ACC112 (cell line): ENCODE measurements at regions not wholly inside any gene's neighbourhood (a gene's known extent, or its start where the extent isn't known, plus 50 kb on each side); places are given as distances from the start of the nearest gene placed in this dataset.

ENCODE experiments used
- H2AFZ ChIP-seq: fragments of 200-600 bp; sonication (generic); one replicate; pipeline ENCODE4 v1.6.0; 2017; ENCODE audit warnings: antibody characterized with exemption, low read length; ENCODE audit not compliant: unreplicated experiment
- H3K27ac ChIP-seq: fragments of 200-600 bp; sonication (generic); 2 replicates; pipeline ENCODE4 v1.5.1; 2014; ENCODE audit warnings: low read depth, mild to moderate bottlenecking, antibody characterized with exemption, low read length, moderate library complexity
- H3K27me3 ChIP-seq: fragments of 200-600 bp; sonication (generic); 2 replicates; pipeline ENCODE4 v1.6.1; 2014; ENCODE audit warnings: mild to moderate bottlenecking, antibody characterized with exemption, low read length, moderate library complexity, mixed read lengths; ENCODE audit not compliant: insufficient read depth
- H3K36me3 ChIP-seq: fragments of 200-600 bp; sonication (generic); 2 replicates; pipeline ENCODE4 v1.6.1; 2016; ENCODE audit warnings: mild to moderate bottlenecking, antibody characterized with exemption, low read length, moderate library complexity, mixed read lengths; ENCODE audit not compliant: insufficient read depth
- H3K4me1 ChIP-seq: fragments of 200-600 bp; sonication (generic); one replicate; pipeline ENCODE4 v1.6.1; 2016; ENCODE audit warnings: low read length, mixed read lengths; ENCODE audit not compliant: insufficient read depth, unreplicated experiment, control insufficient read depth
- H3K4me3 ChIP-seq: fragments of 200-600 bp; sonication (generic); 2 replicates; pipeline ENCODE4 v1.5.1; 2014; ENCODE audit warnings: mild to moderate bottlenecking, low read depth, low read length
- H3K79me2 ChIP-seq: fragments of 200-600 bp; sonication (generic); one replicate; pipeline ENCODE4 v1.6.0; 2016; ENCODE audit warnings: low read length; ENCODE audit not compliant: control insufficient read depth, unreplicated experiment, insufficient read depth

DNA sequence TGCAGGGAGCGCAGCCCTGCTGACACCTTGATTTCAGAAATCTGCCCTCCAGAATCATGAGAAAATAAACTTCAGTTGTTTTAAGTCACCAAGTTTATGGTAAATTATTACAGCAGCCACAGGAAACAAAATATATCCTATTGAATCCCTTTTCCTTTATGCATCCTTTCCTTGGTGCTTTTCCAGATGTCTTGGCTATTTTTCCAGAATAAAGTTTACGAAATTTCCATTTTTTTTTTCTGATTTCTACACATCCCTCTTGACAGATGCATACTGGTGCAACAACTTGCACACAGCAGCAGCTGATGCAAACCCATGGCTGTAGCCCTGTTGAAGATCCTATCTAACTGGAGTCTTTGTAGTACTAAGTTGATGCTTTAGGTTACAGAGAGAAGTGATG, 111.1 kb upstream of the KCNE2 start:
- no peaks in the 10 kb centered on the region for H3K79me2 ChIP-seq
- no peak overlapping the region for H3K4me3 ChIP-seq
- no peak overlapping the region for H2AFZ ChIP-seq
- no peak overlapping the region for H3K27ac ChIP-seq
- H3K4me1 ChIP-seq = no peaks in the 10 kb centered on the region
- peaks cover 51% of the 10 kb centered on the region for H3K27me3 ChIP-seq
- H3K36me3 ChIP-seq = no peaks in the 10 kb centered on the region

GRCh38 chr21:34255073-34255472, 108.7 kb upstream of the KCNE2 start:
- Histone ChIP-seq H3K79me2 (no peaks in the 10 kb centered on the region), H2AFZ (no peak overlapping the region), H3K36me3 (no peaks in the 10 kb centered on the region), H3K4me3 (no peak overlapping the region), H3K27me3 (peaks cover 62% of the 10 kb centered on the region), H3K4me1 (no peaks in the 10 kb centered on the region), H3K27ac (no peak overlapping the region)

DNA sequence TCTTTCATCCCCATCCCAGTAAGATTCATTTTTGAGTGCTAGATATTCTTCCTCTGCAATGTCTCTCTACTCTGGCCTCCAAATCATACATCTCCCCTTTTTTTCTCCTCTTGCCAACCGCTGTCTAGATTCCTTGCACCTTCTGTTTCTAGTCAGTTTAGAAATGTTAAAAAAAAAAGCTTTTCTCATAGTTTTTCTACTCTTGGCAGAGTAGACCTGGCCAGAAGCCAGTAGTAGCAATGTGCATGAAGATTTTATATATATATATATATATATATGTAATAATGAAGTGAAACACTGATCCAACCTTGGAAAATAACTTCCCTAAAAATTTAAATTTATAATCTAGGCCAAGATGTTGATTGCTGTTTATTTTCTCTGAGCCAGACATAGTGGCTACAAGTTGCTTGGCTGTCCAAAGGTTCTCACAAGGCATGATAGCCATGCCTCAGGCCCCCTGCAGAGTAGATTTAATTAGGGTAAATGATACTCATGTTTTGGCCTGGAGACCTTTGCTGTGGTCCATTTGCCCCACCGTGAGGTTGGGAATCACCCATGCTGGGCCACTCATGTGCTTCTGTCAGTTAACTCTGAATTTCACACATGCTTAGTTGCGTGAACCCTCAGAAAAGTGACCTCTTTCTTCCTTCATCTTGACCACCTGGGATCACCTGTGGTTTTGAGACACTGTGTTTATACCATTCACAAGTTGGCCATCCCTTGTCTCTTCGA, 103.4 kb upstream of the KCNE2 start:
- Histone ChIP-seq H3K36me3 (no peaks in the 10 kb centered on the region), H3K4me3 (no peak overlapping the region), H3K27ac (no peak overlapping the region), H3K79me2 (no peaks in the 10 kb centered on the region), H3K4me1 (no peaks in the 10 kb centered on the region), H3K27me3 (peaks cover 43% of the 10 kb centered on the region), H2AFZ (no peak overlapping the region)

DNA sequence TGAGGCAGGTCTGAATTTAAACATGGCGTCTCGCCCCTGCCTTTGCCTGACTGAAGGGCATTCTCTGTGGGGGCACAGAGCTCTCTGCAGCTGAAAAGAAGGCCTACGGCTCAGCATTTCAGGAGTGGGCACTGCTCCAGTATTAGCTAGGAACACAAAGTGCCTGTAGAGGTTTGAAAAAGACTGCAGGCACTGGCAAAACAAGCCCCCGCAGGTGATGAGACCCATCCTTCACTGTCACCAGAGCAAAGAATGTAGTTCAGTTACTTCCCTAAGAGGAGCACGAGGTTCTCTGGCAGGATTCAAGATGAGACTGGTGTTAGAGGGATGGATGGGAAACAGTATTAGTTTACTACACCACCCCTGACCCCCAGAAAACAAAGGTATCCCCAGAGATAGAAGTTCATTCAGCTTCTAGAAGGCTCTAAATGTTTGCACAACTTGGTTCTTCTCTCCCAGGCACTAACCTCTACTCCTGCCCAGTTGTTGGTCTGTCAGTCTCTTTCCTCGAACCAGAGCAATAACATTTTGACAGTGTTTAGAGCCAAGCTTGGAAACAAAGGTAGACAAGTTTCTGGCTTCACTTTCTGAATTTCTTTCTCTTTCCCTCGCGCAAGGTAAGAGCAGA, 101.9 kb upstream of the KCNE2 start:
- H3K79me2 ChIP-seq = no peaks in the 10 kb centered on the region
- no peaks in the 10 kb centered on the region for H3K36me3 ChIP-seq
- H2AFZ ChIP-seq = no peak overlapping the region
- H3K4me3 ChIP-seq = no peak overlapping the region
- H3K27me3 ChIP-seq = peaks cover 49% of the 10 kb centered on the region
- H3K27ac ChIP-seq = no peak overlapping the region
- no peaks in the 10 kb centered on the region for H3K4me1 ChIP-seq

DNA sequence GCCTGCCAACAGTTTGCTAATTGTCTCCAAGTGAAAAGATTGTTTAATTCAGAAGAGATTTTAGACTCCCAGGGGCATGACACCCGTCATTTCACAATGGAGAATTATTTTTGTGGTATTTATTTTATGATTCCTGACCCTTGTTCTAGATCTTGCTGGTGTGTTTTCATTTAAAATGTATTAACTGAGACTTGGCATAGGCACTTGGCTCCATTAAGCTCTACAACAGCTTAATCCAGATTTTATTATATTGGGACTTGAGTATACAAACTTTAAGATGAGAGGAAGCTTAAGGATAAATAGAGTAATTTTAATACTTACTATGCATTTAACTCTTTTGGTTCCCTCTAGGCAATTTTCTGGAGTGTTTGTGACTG, 101.3 kb upstream of the KCNE2 start:
- Histone ChIP-seq H3K4me1 (no peaks in the 10 kb centered on the region), H3K27ac (no peak overlapping the region), H2AFZ (no peak overlapping the region), H3K36me3 (no peaks in the 10 kb centered on the region), H3K79me2 (no peaks in the 10 kb centered on the region), H3K4me3 (no peak overlapping the region), H3K27me3 (peaks cover 53% of the 10 kb centered on the region)

GRCh38 chr21:34263629-34264028, 100.2 kb upstream of the KCNE2 start:
- Histone ChIP-seq H3K36me3 (no peaks in the 10 kb centered on the region), H2AFZ (no peak overlapping the region), H3K4me3 (no peak overlapping the region), H3K79me2 (no peaks in the 10 kb centered on the region), H3K27ac (no peak overlapping the region), H3K27me3 (peaks cover 54% of the 10 kb centered on the region), H3K4me1 (no peaks in the 10 kb centered on the region)

DNA sequence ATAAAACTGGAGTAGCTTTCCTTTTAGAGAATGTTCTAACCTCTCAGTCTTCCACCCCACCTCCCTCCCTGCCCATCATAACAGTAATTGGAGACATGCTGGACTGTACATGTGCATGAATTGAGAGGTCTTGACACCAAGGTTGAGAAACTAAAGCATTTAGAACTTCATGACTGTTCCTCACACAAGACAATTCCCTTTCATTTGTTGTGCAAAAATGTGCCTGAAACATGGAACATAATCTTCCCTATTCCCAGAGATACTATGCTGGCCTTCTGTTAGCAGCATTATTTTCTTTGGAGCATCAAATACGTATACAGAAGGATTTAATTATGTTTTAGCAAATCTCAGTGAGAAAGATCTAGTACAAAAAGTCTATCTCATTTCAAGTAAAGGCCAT, 97.5 kb upstream of the KCNE2 start:
- H3K4me3 ChIP-seq = no peak overlapping the region
- H3K79me2 ChIP-seq = no peaks in the 10 kb centered on the region
- H3K36me3 ChIP-seq = no peaks in the 10 kb centered on the region
- no peaks in the 10 kb centered on the region for H3K4me1 ChIP-seq
- H2AFZ ChIP-seq = no peak overlapping the region
- peaks cover 53% of the 10 kb centered on the region for H3K27me3 ChIP-seq
- no peak overlapping the region for H3K27ac ChIP-seq

DNA sequence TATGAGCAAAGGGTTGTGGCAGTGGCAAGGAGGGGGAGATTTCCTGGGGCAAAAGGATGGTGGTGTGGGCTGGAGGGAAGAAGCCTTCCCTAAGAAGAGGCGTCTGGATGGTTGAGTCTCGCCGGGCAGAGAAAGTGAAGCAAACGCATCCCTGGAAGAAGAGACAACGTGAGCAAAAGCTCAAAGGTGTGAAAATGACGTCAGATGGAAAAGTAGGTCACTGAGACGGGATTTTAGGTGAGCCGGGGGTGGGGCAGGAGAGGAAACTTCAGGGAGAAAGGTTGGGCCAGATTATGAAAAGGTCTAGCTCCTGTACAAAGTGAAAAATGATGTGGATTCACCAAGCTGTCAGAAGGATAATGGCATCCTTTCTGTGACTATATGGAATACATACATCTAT, 95.3 kb upstream of the KCNE2 start:
- Histone ChIP-seq H3K4me3 (no peak overlapping the region), H3K36me3 (no peaks in the 10 kb centered on the region), H3K27me3 (peaks cover 70% of the 10 kb centered on the region)

GRCh38 chr21:34270411-34270810, 93.4 kb upstream of the KCNE2 start:
- Histone ChIP-seq H2AFZ (no peak overlapping the region), H3K4me3 (no peak overlapping the region), H3K4me1 (peaks cover 3% of the 10 kb centered on the region), H3K27me3 (peaks cover 70% of the 10 kb centered on the region), H3K79me2 (no peaks in the 10 kb centered on the region), H3K27ac (no peak overlapping the region), H3K36me3 (no peaks in the 10 kb centered on the region)

More for the DNA sequence above, 95.3 kb upstream of the KCNE2 start:
- no peak overlapping the region for H3K27ac ChIP-seq
- no peaks in the 10 kb centered on the region for H3K4me1 ChIP-seq
- no peaks in the 10 kb centered on the region for H3K79me2 ChIP-seq
- no peak overlapping the region for H2AFZ ChIP-seq

GRCh38 chr21:34271189-34271851, 92.5 kb upstream of the KCNE2 start:
- peaks cover 61% of the 10 kb centered on the region for H3K27me3 ChIP-seq
- H3K79me2 ChIP-seq = no peaks in the 10 kb centered on the region
- no peaks in the 10 kb centered on the region for H3K36me3 ChIP-seq
- H3K27ac ChIP-seq = no peak overlapping the region
- no peak overlapping the region for H2AFZ ChIP-seq
- H3K4me3 ChIP-seq = no peak overlapping the region
- peaks cover 3% of the 10 kb centered on the region for H3K4me1 ChIP-seq

DNA sequence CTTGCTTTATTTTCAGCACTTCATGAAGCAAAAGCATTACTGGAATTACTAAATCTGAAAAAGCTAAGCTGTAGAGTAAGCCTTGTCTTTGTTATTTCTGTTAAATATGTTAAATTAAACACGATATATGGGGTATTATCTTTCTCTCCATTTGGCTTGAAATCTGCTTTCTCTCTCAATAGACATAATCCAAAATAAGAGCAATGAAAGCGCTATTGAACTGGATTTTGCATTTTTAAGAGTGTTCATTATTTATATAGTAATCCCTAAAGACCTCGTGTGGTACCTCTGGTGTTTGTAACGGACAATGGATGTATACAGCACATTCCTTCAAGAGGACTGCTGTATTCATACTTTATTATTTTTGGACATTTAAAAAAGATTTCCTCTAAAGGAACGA, 91.5 kb upstream of the KCNE2 start:
- Histone ChIP-seq H3K27ac (no peak overlapping the region), H2AFZ (no peak overlapping the region), H3K4me1 (peaks cover 3% of the 10 kb centered on the region), H3K79me2 (no peaks in the 10 kb centered on the region), H3K27me3 (peaks cover 52% of the 10 kb centered on the region), H3K4me3 (no peak overlapping the region), H3K36me3 (no peaks in the 10 kb centered on the region)
